K562 (cell line): ENCODE measurements at regions not wholly inside any gene's neighbourhood (a gene's known extent, or its start where the extent isn't known, plus 50 kb on each side); places are given as distances from the start of the nearest gene placed in this dataset.

Experiments
- ATAC-seq: fragments of 200-7000 bp; cut with Tn5 transposase; 3 replicates; pipeline ENCODE4 v1.9.1; 2020; ENCODE audit warnings: moderate library complexity
- BruUV-seq: library from RNA; stranded (reverse); fragments of 400-500 nt; replicated peaks from 2 replicates; lab custom pipeline; 2021; lab: Mats Ljungman, UMichigan
- CTCF ChIA-PET: fragments of 300-600 bp; formaldehyde crosslinking; extraction: SDS; loops from one replicate; lab custom pipeline; 2021; ENCODE audit warnings: low intra/inter-chr PET ratio; lab: Yijun Ruan, JAX
- POLR2A ChIA-PET: fragments of 300-600, 350-650 bp; sonication (Branson Sonifier 250); formaldehyde crosslinking; extraction: SDS; loops from one replicate; lab custom pipeline; 2021; ENCODE audit warnings: antibody characterized with exemption, inconsistent platforms; lab: Yijun Ruan, JAX
- DNase-seq, 4 experiments: peaks; one replicate each; pipeline versions ENCODE4 v3.0.0 to v3.0.0-alpha.2; 2011 to 2018; ENCODE audit warnings: low spot score in 3 of 4, mixed read lengths in 3 of 4; ENCODE audit errors: extremely low read depth in 1 of 4
- FAIRE-seq: peaks from 2 replicates; lab custom pipeline; 2011; peaks lifted over from hg19 to GRCh38; lab: Jason Lieb, UNC
- H2AFZ ChIP-seq: 2 replicates; pipeline ENCODE4 v1.6.0; 2011; ENCODE audit warnings: low read depth, low read length, control low read depth, inconsistent platforms
- H3K27ac ChIP-seq: fragments of 200-600 bp; 3 replicates; pipeline ENCODE4 v1.8.0; 2011; ENCODE audit warnings: low read depth, mild to moderate bottlenecking, control low read depth, inconsistent platforms, low read length, moderate library complexity, mixed read lengths; ENCODE audit errors: extremely low read depth
- H3K27me3 ChIP-seq, 2 experiments: fragments of 300-600 bp in 1 of 2; 2 replicates in 1 of 2; 3 replicates in 1 of 2; pipeline versions ENCODE4 v1.6.0 to v1.8.0; 2011; ENCODE audit warnings: inconsistent platforms in 2 of 2, low read length in 2 of 2, mild to moderate bottlenecking in 1 of 2, mixed read lengths in 1 of 2, moderate library complexity in 1 of 2; ENCODE audit not compliant: control insufficient read depth in 2 of 2, insufficient read depth in 2 of 2
- H3K36me3 ChIP-seq: fragments of 300-600 bp; 3 replicates; pipeline ENCODE4 v1.8.0; 2011; ENCODE audit warnings: mild to moderate bottlenecking, low read length, inconsistent platforms; ENCODE audit not compliant: control insufficient read depth, insufficient read depth
- H3K4me1 ChIP-seq, 2 experiments: fragments of 200-600 bp in 1 of 2; replicated peaks in 1 of 2; 2 replicates in 1 of 2; 3 replicates in 1 of 2; pipeline versions ENCODE4 v1.5.1 to v1.8.0; 2011; ENCODE audit warnings: inconsistent platforms in 2 of 2, low read length in 2 of 2, mild to moderate bottlenecking in 1 of 2, mixed read lengths in 1 of 2, moderate library complexity in 1 of 2; ENCODE audit not compliant: control insufficient read depth in 2 of 2, insufficient read depth in 2 of 2
- H3K4me2 ChIP-seq: 2 replicates; pipeline ENCODE4 v1.6.1; 2011; ENCODE audit warnings: low read length, control low read depth, inconsistent platforms, mixed read lengths; ENCODE audit not compliant: insufficient read depth
- H3K4me3 ChIP-seq: fragments of 200-600 bp; sonication (generic), shearing (Covaris generic); 2 replicates; pipeline ENCODE4 v1.5.1; 2016; ENCODE audit warnings: control low read depth, inconsistent platforms
- H3K79me2 ChIP-seq: fragments of 200-600 bp; 3 replicates; pipeline ENCODE4 v1.8.0; 2011; ENCODE audit warnings: low read length, inconsistent platforms; ENCODE audit not compliant: control insufficient read depth, insufficient read depth
- H3K9ac ChIP-seq, 2 experiments: 2 replicates each; pipeline versions ENCODE4 v1.6.0 to v1.6.1; 2011; ENCODE audit warnings: low read depth in 2 of 2, low read length in 2 of 2, control low read depth in 1 of 2, inconsistent platforms in 1 of 2, mild to moderate bottlenecking in 1 of 2, mixed read lengths in 1 of 2; ENCODE audit not compliant: insufficient read depth in 1 of 2
- H3K9me1 ChIP-seq: one replicate; pipeline ENCODE4 v1.6.0; 2011; ENCODE audit warnings: inconsistent platforms, mild to moderate bottlenecking, low read length, moderate library complexity; ENCODE audit not compliant: control insufficient read depth, insufficient read depth
- H3K9me3 ChIP-seq: replicated peaks from 2 replicates; pipeline ENCODE4 v1.5.1; 2011; ENCODE audit warnings: low read depth, low read length, inconsistent platforms; ENCODE audit not compliant: control insufficient read depth, insufficient read depth
- H4K20me1 ChIP-seq: replicated peaks from 2 replicates; pipeline ENCODE4 v1.6.1; 2011; ENCODE audit warnings: low read length, inconsistent platforms, mixed read lengths; ENCODE audit not compliant: control insufficient read depth, insufficient read depth
- AFF4 ChIP-seq: sonication (generic); formaldehyde crosslinking; IDR thresholded peaks from 2 replicates; pipeline ENCODE4 v1.8.0; 2023; ENCODE audit warnings: mild to moderate bottlenecking, missing genetic modification reagents
- CC2D1A ChIP-seq: fragments of 450-650 bp; IDR thresholded peaks from 2 replicates; pipeline ENCODE4 v1.6.1; 2017; ENCODE audit warnings: mild to moderate bottlenecking
- DNMT1 ChIP-seq: fragments of 450-650 bp; IDR thresholded peaks from 2 replicates; pipeline ENCODE4 v1.6.1; 2016; ENCODE audit warnings: antibody characterized with exemption, mild to moderate bottlenecking
- GTF2A2 ChIP-seq: IDR thresholded peaks from 2 replicates; pipeline ENCODE4 v1.6.1; 2016; ENCODE audit warnings: mild to moderate bottlenecking, missing genetic modification characterization, missing compliant biosample characterization
- HES1 ChIP-seq: fragments of 450-650 bp; IDR thresholded peaks from 2 replicates; pipeline ENCODE4 v1.6.1; 2016; ENCODE audit warnings: low read depth, mild to moderate bottlenecking, moderate library complexity
- MYNN ChIP-seq, 2 experiments: sonication (generic); formaldehyde crosslinking in 1 of 2; IDR thresholded peaks; 2 replicates each; pipeline versions ENCODE4 v1.5.0 to v1.6.1; 2016 to 2020; ENCODE audit warnings: antibody characterized with exemption in 1 of 2, missing genetic modification reagents in 1 of 2
- RFX1 ChIP-seq: fragments of 450-650 bp; IDR thresholded peaks from 2 replicates; pipeline ENCODE4 v1.6.1; 2016; ENCODE audit warnings: mild to moderate bottlenecking, moderate library complexity
- SMARCE1 ChIP-seq: fragments of 450-650 bp; IDR thresholded peaks from 2 replicates; pipeline ENCODE4 v1.7.1; 2016; ENCODE audit warnings: mild to moderate bottlenecking
- SMC3 ChIP-seq: conservative IDR thresholded peaks from 2 replicates; pipeline ENCODE4 v1.6.1; 2011; ENCODE audit warnings: low read depth, low read length, improper control_type of control experiment; ENCODE audit not compliant: insufficient read depth
- ZFP1 ChIP-seq: fragments of 450-650 bp; formaldehyde crosslinking; IDR thresholded peaks from 2 replicates; pipeline ENCODE4 v1.4.0; 2020; ENCODE audit warnings: mild to moderate bottlenecking, mixed read lengths
- ZNF124 ChIP-seq: sonication (generic); formaldehyde crosslinking; IDR thresholded peaks from 2 replicates; pipeline ENCODE4 v1.8.1; 2022; ENCODE audit warnings: missing genetic modification reagents
- ZNF134 ChIP-seq: fragments of 250-450 bp; sonication (Bioruptor Pico); conservative IDR thresholded peaks from 2 replicates; pipeline ENCODE4 v1.4.0; 2020
- ZNF143 ChIP-seq: sonication (generic); formaldehyde crosslinking; IDR thresholded peaks from 2 replicates; pipeline ENCODE4 v1.9.0; 2022; ENCODE audit warnings: mild to moderate bottlenecking, missing genetic modification reagents
- ZNF778 ChIP-seq: fragments of 450-650 bp; formaldehyde crosslinking; IDR thresholded peaks from 2 replicates; pipeline ENCODE4 v1.4.0; 2020; ENCODE audit warnings: mild to moderate bottlenecking, moderate library complexity
- WGBS: fragments of 100-300 bp; shearing (Covaris generic); methylation state at CpG from one replicate; pipeline ENCODE4 v1.1.6; 2016; ENCODE audit warnings: low coverage, mixed read lengths; ENCODE audit not compliant: insufficient coverage; ENCODE audit errors: missing lambda C conversion rate; 5-methylcytosine and 5-hydroxymethylcytosine counted together
- in situ Hi-C: fragments of 300-500 bp; cut with MboI; formaldehyde crosslinking; loops from 4 replicates; pipeline ENCODE4 v1.15.0; 2018; ENCODE audit warnings: inconsistent platforms, mixed read lengths
- intact Hi-C: fragments of 100-400 bp; cut with micrococcal nuclease; formaldehyde crosslinking; loops from 2 replicates; pipeline ENCODE4 v1.14.2; 2022
- TF ChIP-seq, protein P1 (sequence below): fragments of 450-650 bp; IDR thresholded peaks from 2 replicates; pipeline ENCODE4 v1.6.1; 2017; ENCODE audit warnings: antibody characterized with exemption

- in situ Hi-C loops, result no loop called here
- intact Hi-C loops, result no loop called here
- DNase-seq (no peak), ATAC-seq (no peak), FAIRE-seq (no peak)
- Histone ChIP-seq H2AFZ (no peak overlapping the region), H3K4me2 (no peak overlapping the region), H3K79me2 (no peaks in the 10 kb centered on the region), H4K20me1 (no peaks in the 10 kb centered on the region), H3K4me1 (peaks cover 0 to 3% of the 10 kb centered on the region in 2 experiments; a peak in 2 of 5 replicates), H3K9me3 (no peaks in the 10 kb centered on the region), H3K4me3 (no peak overlapping the region), H3K27me3 (no peaks in the 10 kb centered on the region), H3K27ac (no peak overlapping the region), H3K9ac (no peak overlapping the region), H3K36me3 (no peaks in the 10 kb centered on the region), H3K9me1 (no peaks in the 10 kb centered on the region)
- ChIA-PET POLR2A (interaction anchor here (1.3 to 2.3 kb wide), 2 partner anchors 11 to 17 kb away, joined by 3 to 12 read pairs; no protein-coding TSS in a partner anchor), CTCF (no interaction called here)
- no peak for TF ChIP-seq ZNF143 (CRISPR knock-in tag)
- no peak for TF ChIP-seq MYNN (IDR thresholded peaks at IDR 0.05)
- no peak for TF ChIP-seq MYNN (CRISPR knock-in tag; IDR thresholded peaks at IDR 0.05)
- no peak for TF ChIP-seq GTF2A2
- no peak for TF ChIP-seq ZFP1 (CRISPR knock-in tag)
- TF ChIP-seq HES1, result no peak
- no peak for TF ChIP-seq SMARCE1
- TF ChIP-seq ZNF778 (CRISPR knock-in tag), result no peak
- no peak for TF ChIP-seq DNMT1
- TF ChIP-seq RFX1, result no peak
- no peak for TF ChIP-seq SMC3
- TF ChIP-seq, protein P1, sequence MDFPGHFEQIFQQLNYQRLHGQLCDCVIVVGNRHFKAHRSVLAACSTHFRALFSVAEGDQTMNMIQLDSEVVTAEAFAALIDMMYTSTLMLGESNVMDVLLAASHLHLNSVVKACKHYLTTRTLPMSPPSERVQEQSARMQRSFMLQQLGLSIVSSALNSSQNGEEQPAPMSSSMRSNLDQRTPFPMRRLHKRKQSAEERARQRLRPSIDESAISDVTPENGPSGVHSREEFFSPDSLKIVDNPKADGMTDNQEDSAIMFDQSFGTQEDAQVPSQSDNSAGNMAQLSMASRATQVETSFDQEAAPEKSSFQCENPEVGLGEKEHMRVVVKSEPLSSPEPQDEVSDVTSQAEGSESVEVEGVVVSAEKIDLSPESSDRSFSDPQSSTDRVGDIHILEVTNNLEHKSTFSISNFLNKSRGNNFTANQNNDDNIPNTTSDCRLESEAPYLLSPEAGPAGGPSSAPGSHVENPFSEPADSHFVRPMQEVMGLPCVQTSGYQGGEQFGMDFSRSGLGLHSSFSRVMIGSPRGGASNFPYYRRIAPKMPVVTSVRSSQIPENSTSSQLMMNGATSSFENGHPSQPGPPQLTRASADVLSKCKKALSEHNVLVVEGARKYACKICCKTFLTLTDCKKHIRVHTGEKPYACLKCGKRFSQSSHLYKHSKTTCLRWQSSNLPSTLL, result no peak
- TF ChIP-seq AFF4, result no peak
- TF ChIP-seq ZNF124 (CRISPR knock-in tag), result no peak
- no peak for TF ChIP-seq CC2D1A
- no peak for TF ChIP-seq ZNF134
- WGBS, result 88% methylated on average over 7 of the region's 7 CpGs
- no TSS peak for BruUV-seq
Measured at GRCh38 chr6:22015216-22015615, 281.6 kb downstream of the PRL start.
